Activated B cell treated with CpG ODN at 0.5 μM for 24 hours (primary cell): ENCODE measurements at regions not wholly inside any gene's neighbourhood (a gene's known extent, or its start where the extent isn't known, plus 50 kb on each side); places are given as distances from the start of the nearest gene placed in this dataset.

ENCODE experiments used
- ATAC-seq: fragments of 200-7000 bp; cut with Tn5 transposase; one replicate; pipeline ENCODE4 v1.10.0; 2021; ENCODE audit warnings: low read depth, mild to moderate bottlenecking, moderate library complexity
- CTCF ChIA-PET: fragments of 350-600 bp; sonication (Branson Sonifier 250); formaldehyde crosslinking; loops from one replicate; lab custom pipeline; 2021; ENCODE audit warnings: antibody characterized with exemption; lab: Charles Lee
- POLR2A ChIA-PET: fragments of 350-600 bp; sonication (Branson Sonifier 250); formaldehyde crosslinking; loops from one replicate; lab custom pipeline; 2021; ENCODE audit warnings: antibody characterized with exemption; lab: Charles Lee
- DNase-seq: peaks from one replicate; pipeline ENCODE4 v3.0.0; 2022
- H3K27ac Mint-ChIP-seq: one replicate; pipeline ENCODE4 v1.8.0; 2020; ENCODE audit warnings: mixed read lengths
- H3K27me3 Mint-ChIP-seq: one replicate; pipeline ENCODE4 v1.8.0; 2021; ENCODE audit warnings: mixed read lengths
- H3K36me3 Mint-ChIP-seq: one replicate; pipeline ENCODE4 v1.8.0; 2021; ENCODE audit warnings: low read depth, mixed read lengths
- H3K4me1 Mint-ChIP-seq: one replicate; pipeline ENCODE4 v1.8.0; 2021; ENCODE audit warnings: mixed read lengths
- H3K4me3 Mint-ChIP-seq: one replicate; pipeline ENCODE4 v1.8.0; 2020; ENCODE audit warnings: mild to moderate bottlenecking, mixed read lengths
- H3K9me3 Mint-ChIP-seq: one replicate; pipeline ENCODE4 v1.8.0; 2020; ENCODE audit warnings: mixed read lengths
- CTCF ChIP-seq: fragments of 200-600 bp; IDR thresholded peaks from one replicate; pipeline ENCODE4 v1.8.0; 2022; ENCODE audit warnings: antibody characterized with exemption, mild to moderate bottlenecking
- intact Hi-C: fragments of 100-400 bp; cut with micrococcal nuclease; formaldehyde crosslinking; loops from one replicate; pipeline ENCODE4 v1.15.1; 2024

- Mint-ChIP-seq H3K27ac (no peak overlapping the region), H3K36me3 (no peaks in the 10 kb centered on the region), H3K9me3 (no peaks in the 10 kb centered on the region), H3K27me3 (no peaks in the 10 kb centered on the region), H3K4me3 (no peak overlapping the region), H3K4me1 (no peaks in the 10 kb centered on the region)
- ATAC-seq (no peak), DNase-seq (no peak)
- no peak for TF ChIP-seq CTCF
- intact Hi-C loops = no loop called here
- CTCF ChIA-PET = interaction anchor here (1.4 kb wide), 1 partner anchor 8 kb away, joined by 5 read pairs; no protein-coding TSS in a partner anchor
- POLR2A ChIA-PET = no interaction called here
These were observed 144.5 kb downstream of the PPP1R3A start for GRCh38 chr7:113774182-113774807.

GRCh38 chr7:113770146-113770738 is 148.6 kb downstream of the PPP1R3A start:
- TF ChIP-seq CTCF = no peak
- no peak for ATAC-seq

GRCh38 chr7:113768387-113768786 is 150.4 kb downstream of the PPP1R3A start:
- intact Hi-C loops = no loop called here
- ATAC-seq = no peak
- H3K9me3 Mint-ChIP-seq = no peaks in the 10 kb centered on the region
- H3K27ac Mint-ChIP-seq = no peak overlapping the region
- no peak for DNase-seq
- H3K4me3 Mint-ChIP-seq = no peak overlapping the region
- H3K36me3 Mint-ChIP-seq = no peaks in the 10 kb centered on the region
- no peak for TF ChIP-seq CTCF
- no peaks in the 10 kb centered on the region for H3K27me3 Mint-ChIP-seq
- no peaks in the 10 kb centered on the region for H3K4me1 Mint-ChIP-seq
- ChIA-PET CTCF (no interaction called here), POLR2A (no interaction called here)

More at GRCh38 chr7:113770146-113770738, 148.6 kb downstream of the PPP1R3A start:
- DNase-seq = no peak
- POLR2A ChIA-PET = no interaction called here
- Mint-ChIP-seq H3K4me1 (no peaks in the 10 kb centered on the region), H3K4me3 (no peak overlapping the region), H3K27me3 (no peaks in the 10 kb centered on the region), H3K27ac (no peak overlapping the region), H3K36me3 (no peaks in the 10 kb centered on the region), H3K9me3 (no peaks in the 10 kb centered on the region)
- CTCF ChIA-PET = no interaction called here
- intact Hi-C loops = no loop called here

- Mint-ChIP-seq H3K27ac (no peak overlapping the region), H3K9me3 (no peaks in the 10 kb centered on the region), H3K27me3 (no peaks in the 10 kb centered on the region), H3K4me3 (no peak overlapping the region), H3K36me3 (no peaks in the 10 kb centered on the region), H3K4me1 (no peaks in the 10 kb centered on the region)
- ATAC-seq (no peak), DNase-seq (no peak)
- intact Hi-C loops = no loop called here
- ChIA-PET POLR2A (no interaction called here), CTCF (no interaction called here)
- no peak for TF ChIP-seq CTCF
These were observed 154.3 kb downstream of the PPP1R3A start for GRCh38 chr7:113764401-113765035.

GRCh38 chr7:113763226-113763625 is 155.6 kb downstream of the PPP1R3A start:
- POLR2A ChIA-PET = no interaction called here
- Mint-ChIP-seq H3K36me3 (no peaks in the 10 kb centered on the region), H3K9me3 (no peaks in the 10 kb centered on the region), H3K27ac (no peak overlapping the region), H3K27me3 (no peaks in the 10 kb centered on the region), H3K4me3 (no peak overlapping the region), H3K4me1 (no peaks in the 10 kb centered on the region)
- DNase-seq (no peak), ATAC-seq (no peak)
- intact Hi-C loops = no loop called here
- TF ChIP-seq CTCF = no peak
- CTCF ChIA-PET = no interaction called here
